Limb (tissue), 2 donors: ENCODE measurements at regions not wholly inside any gene's neighbourhood (a gene's known extent, or its start where the extent isn't known, plus 50 kb on each side); places are given as distances from the start of the nearest gene placed in this dataset.
"Not testable (repeated sequence)": the region's sequence is repeated elsewhere in the genome, so short reads cannot be mapped to it uniquely, and the experiment has no call there.

Experiments
- DNase-seq, 2 donors: peaks; one replicate each; pipeline ENCODE4 v3.0.0-alpha.2; 2016; ENCODE audit errors: extremely low spot score in 2 of 2

DNA sequence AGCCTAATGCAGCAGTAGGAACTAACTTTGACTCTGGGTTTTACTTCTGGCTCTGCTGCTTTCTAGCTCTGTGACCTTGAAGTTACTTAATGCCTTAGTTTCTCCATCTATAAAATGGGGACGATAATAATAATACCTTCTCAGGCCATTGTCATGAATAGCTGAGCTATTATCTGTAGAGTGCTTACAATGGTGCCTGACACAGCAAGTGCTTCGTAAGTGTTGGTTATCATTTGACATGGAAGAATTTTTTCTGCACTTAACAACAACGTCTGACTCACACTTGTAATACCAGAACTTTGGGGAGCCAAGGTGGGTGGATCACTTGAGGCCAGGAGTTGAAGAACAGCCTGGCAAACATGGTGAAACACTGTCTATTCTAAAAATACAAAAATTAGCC is 140.5 kb downstream of the ARL4A start:
- DNase-seq, result no peak

DNA sequence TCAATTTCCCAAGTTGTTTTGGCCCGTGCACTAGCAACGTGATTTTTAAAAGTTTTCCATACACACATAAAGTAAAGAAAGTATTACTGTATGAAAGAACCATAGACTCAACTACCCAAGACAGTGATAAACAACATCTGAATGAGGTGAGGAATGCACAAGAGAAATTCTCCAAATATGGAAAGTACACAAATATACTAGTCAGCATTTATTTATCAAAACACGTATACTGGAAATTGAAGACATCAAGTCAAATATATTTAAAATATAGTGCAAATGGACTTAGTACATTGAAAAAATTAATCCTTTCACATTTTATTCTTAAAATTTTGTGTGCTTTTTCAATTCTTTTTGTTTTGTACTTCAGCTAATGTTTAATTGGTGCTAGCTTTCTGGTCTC is 143.6 kb downstream of the ARL4A start:
- no peak for DNase-seq

DNA sequence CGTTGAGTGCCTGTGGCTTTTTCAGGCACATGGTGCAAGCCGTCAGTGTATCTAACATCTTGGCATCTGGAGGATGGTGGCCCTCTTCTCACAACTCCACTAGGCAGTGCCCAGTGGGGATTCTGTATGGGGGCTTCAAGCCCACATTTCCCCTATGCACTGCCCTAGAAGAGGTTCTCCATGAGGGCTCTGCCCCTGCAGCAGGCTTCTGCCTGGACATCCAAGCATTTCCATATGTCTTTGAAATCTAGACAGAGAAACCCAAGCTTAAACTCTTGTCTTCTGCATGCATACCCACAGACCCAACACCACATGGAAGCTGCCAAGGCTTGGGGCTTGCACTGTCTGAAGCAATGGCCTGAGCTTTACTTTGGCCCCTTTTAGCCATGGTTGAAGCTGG is 146.4 kb downstream of the ARL4A start:
- DNase-seq, result no peak

DNA sequence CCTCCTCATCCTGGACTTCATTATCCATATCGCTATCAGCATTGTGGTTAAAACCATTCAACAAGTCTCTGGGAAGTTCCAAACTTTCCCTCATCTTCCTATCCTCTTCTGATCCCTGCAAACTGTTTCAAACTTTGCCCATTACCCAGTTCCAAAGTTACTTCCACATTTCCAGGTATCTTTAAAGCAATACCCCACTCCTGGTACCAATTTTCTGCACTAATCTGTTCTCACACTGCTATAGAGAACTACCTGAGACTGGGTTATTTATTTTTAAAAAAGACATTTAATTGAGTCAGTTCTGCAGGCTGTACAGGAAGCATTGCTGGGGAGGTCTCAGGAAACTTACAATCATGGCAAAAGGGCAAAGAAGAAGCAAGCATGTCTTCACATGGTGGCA is 147.3 kb downstream of the ARL4A start:
- DNase-seq, result no peak

DNA sequence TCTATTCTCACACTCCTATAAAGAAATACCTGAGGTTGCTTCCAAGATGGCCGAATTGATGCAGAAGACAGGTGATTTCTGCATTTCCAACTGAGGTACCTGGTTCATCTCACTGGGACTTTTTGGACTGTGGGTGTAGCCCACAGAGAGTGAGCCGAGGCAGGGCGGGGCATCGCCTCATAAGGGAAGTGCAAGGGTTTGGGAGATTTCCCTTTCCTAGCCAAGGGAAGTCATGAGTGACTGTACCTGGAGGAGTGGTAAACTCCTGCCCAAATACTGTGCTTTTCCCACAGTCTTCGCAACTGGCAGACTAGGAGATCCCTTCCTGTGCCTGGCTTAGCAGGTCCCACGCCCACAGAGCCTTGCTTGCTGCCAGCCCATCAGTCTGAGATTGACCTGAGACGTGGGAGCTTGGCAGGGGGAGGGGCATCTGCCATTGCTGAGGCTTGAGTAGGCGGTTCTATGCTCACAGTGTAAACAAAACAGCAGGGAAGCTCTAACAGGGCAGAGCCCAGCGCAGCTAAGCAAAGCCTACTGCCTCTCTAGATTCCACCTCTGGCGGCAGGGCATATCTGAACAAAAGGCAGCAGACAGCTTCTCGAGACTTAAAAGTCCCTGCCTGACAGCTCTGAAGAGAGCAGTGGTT is 152.2 kb downstream of the ARL4A start:
- DNase-seq, result no peak

DNA sequence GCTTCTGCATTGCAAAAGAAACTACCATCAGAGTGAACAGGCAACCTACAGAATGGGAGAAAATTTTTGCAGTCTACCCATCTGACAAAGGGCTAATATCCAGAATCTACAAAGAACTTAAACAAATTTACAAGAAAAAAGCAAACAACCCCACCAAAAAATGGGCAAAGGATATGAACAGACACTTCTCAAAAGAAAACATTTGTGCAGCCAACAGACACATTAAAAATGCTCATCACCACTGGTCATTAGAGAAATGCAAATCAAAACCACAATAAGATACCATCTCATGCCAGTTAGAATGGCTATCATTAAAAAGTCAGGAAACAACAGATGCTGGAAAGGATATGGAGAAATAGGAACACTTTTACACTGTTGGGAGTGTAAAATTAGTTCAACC is 157.3 kb downstream of the ARL4A start:
- DNase-seq, result not testable (repeated sequence)

DNA sequence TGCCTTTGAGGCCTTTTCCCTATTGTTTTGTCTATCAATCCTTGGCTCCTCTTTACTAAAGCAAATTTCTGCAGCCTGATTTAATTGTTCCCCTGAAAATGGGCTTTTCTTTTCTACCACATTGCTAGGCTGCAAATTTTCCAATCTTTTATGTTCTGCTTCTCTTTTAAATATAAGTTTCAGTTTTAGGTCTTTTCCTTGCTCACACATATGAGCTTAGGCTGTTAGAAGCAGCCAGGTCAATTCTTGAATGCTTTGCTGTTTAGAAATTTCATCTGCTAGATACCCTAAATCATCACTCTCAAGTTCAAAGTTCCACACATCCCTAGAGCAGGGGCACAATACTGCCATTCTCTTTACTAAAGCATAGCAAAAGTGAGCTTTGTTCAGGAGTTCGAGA is 159.6 kb downstream of the ARL4A start:
- DNase-seq, result no peak

DNA sequence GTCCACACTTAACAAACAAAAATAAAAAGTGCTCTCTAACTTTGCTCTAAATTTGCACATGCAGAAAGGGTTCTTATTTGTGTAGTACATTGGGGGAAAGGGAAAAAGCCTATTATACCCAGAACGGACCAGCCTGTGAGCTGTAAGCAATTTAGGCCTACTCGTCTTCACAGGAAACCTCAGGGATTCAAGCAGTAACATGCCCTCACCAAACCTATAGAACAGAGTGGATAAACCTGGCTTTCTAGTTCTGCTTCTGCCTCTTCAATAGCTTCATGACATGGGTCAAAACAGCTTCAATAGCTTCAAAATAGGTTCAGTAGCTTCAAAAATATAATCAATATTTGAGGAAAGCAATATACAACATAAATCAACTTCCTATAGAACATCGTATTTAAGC is 163.7 kb downstream of the ARL4A start:
- no peak for DNase-seq

DNA sequence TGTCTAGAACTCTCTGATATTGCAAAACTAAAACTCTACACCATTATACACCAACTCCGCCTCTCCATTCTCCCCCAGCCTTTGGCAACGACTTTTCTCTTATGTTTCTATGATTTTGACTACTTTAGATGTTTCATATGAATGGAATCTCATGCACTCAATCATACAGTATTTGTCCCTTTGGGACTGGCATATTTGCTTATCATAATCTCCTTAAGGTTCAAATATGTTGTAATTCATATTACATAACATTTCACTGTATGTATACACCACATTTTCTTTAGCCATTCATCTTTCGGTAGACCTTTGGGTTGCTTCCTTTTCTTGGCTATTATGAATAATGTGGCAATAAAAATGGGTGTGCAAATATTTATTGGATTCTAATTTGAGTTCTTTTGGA is 164.4 kb downstream of the ARL4A start:
- no peak for DNase-seq

DNA sequence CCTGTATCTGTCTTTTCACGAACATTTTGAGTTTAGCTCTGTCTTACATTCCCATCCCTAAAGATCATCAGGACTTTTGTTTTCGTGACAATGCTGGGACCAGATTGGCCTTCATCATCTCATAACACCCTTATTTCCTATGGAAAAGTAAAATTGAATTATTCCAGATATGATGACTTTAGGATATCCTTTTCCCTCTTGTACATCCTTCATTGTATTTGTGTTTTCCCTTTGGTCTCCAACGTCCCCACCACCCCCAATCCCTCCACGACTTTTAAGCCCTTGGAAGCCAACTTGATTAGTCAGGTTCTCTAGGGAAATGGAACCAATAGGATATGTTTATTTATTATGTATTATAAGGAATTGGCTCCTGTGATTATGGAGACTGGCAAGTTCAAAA is 167.6 kb downstream of the ARL4A start:
- DNase-seq, result no peak

DNA sequence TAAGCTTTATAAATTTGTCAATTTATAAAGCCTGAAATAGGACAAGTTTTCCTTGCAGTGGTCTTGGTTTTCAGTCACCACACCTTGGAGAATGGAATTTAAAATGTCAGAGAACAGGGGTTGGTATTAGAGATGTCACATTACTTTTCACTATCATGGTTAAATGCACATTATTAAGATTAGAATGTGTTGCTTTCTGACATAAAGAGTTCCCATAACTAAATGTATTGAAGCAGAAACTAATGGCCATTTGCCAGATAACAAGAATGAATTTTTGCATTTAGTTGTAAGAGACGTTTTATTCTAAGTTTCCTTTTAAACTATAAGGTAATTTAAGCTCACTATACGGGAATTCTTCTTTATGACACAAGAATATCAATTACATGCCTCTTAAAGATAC is 172.3 kb downstream of the ARL4A start:
- DNase-seq, result no peak

DNA sequence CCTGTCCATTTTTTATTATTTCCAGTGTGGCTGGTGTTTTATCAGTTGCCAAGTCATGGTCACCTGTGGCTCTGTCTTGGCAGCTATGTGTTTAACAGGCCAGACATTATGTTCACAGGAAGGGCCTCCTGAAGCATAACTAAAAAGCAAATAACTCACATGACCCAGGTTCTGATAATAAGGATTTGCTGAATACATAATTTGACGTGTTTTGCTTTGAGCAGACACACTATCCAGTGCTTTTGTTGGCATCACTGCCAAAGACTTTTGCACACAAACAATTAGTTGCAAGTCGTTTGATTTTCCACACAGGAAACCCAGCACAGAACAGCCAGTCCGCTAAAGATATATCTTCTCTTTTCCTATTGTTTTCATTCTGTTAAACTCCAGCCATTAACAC is 173.6 kb downstream of the ARL4A start:
- peak in 1 of 2 donors; percentile 18 for DNase-seq

DNA sequence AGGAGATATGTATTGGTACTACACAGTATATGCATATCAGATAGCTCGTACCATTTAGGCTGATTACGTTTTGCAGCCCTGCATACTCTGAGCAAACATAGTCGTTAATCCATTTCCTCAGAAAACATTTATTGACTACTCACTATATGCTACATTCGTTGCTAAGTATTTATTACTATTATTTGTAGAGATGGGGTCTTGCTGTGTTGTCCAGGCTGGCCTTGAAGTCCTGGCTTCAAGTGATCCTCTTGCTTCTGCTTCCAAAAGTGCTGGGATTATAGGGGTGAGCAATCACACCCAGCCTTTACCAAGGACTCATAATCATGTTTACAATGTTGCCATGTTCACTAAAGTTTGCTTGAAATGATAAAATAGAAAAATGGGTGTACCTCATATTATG is 174.7 kb downstream of the ARL4A start:
- DNase-seq, result no peak

DNA sequence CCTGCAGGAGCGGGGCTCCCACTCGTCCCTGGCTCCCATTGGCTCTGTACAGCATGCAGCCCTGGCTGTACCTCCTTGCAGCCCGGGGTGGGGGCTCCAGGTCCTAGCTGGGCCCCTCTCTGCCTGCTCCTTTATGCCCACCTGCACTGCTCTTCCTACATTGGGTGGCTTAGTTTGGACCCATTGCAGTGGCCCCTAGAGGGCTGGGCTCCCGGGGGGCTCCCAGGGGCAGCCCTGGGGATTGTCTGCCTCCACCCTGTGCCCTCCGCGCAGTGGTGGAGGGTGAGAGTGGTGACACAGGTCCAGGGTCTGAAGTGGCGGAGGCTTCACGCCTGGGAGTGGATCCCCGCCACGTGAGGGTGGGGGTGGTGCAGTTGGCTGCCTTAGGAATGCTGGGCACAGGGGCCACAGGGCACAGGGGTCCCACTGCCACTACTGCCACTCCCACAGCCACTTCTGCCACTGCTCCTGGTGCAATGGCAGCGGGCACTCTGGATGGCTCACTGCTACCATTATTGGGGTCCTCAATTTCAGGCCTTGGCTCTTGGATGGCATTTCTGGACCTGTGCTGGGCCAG is 177.1 kb downstream of the ARL4A start:
- no peak for DNase-seq

DNA sequence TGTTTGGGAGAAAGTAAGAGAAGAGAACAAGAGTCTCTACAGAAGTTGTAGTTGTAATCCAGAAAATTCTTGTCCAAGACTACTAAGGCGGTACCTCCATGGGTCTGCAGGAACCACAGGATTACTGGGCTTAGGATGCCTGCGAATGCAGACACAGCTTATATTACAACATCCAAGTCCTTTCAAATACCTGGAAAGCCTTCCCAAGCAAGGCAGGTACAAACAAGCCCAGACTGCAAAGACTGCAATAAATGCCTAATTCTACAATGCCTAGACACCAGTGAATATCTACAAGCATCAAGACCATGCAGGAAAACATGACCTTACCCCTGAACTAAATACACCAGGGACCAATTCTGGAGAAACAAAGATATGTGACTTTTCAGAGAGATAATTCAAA is 178.2 kb downstream of the ARL4A start:
- DNase-seq, result no peak

DNA sequence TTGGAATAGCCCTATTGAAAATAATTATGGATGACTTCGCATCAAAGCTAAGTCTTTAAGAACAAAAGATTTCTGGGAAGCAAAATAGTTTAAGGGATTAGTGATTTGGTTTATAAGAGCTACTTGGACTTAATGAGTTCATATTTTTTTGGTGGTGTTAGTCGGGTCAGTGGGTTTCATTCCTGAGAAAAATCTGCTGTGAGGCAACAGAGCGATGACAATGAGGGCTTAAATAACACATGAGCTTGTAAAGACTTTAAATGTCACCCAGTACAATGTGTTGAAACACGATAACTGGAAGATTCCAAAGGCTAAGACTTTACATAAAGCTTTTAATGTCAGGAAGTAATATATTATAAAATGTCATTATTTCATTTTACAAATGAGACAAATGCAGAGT is 178.8 kb downstream of the ARL4A start:
- no peak for DNase-seq

DNA sequence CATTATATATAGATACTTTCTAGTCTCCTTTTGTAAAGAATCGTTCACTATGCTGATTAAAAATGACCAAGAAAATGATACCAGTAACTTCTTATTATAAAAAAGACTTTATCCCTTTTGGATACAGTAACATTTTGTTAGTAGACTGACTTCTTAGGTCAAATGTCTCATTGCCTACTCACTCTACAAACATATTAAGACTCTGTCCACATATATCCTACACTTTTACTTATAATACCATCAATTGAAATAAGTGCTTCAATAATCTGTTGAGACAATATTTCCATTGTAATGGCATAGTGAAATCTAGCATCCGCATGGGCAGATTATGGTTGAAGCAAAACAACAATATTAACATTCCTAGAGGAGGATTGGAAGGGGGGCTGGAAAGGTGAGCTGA is 180.6 kb downstream of the ARL4A start:
- DNase-seq, result no peak

DNA sequence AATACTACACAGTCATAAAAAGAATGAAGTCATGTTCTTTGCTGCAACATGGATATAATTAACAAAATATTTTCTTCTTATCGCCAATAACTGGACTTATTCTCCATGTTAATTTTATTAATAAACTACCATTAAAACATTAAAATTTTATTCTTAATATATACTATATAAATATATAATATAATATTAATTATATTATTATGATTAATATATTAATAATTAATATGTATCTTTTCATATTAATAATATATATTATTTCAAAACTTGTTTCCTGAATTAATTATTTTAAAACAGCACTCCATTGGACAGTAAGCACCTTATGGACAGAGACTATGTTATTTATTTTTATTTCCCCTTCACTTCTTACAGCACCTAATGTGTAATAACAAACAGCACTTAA is 182.8 kb downstream of the ARL4A start:
- no peak for DNase-seq

DNA sequence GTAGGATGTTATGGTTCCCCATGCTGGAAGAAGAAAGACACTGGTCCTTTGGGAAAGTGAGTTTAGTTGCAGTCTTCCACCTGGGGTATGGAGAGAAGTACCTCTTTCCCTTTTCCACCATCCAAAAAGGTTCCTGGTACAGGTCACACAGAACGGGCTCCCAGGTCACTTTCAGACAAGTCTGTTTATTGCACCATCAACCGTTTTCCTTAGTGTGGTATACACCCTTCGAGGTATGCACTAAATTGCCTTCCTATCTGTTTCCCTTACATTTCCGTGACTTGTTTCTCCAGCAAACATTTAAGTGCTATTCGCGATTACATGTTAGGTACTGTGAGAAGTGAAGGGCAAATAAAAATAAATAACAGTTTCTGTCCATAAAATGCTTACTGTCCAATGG is 185.1 kb downstream of the ARL4A start:
- DNase-seq, result no peak

DNA sequence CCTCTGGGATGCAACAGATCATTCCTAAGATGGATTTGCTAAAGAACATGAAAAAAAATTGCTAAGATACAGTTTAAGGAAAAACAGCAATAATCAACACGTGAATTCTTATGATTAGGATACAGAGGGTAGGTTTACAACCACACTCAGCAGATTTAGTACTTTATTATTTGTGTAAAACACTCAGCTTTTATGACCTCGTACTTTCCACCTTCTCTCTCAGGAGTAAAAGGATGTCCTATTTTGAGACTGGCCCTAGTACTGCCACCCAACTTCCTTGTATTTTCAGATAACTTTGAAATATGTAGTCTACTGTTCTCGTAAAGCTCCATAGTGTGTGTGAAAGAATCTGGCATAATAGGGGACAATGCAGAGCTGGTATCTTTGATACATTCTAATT is 186.1 kb downstream of the ARL4A start:
- no peak for DNase-seq

DNA sequence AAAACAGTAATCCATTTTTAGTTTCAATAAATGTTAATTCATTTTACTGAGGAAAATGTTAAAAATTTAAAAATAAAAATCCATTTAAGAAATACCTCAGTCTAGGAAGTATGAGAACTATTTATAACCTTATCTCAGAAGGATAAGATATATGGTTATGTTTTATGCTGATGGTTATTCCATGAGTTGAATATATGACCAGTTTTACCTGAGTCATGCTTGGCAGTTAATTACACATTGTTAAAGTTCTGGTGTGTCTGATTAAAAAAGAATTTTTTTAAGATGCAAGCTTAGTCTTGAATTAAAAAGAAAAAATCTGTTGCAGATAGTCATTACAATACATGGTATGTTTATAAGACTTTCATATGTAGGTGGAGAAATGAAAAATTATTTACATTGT is 191.7 kb downstream of the ARL4A start:
- DNase-seq, result no peak

DNA sequence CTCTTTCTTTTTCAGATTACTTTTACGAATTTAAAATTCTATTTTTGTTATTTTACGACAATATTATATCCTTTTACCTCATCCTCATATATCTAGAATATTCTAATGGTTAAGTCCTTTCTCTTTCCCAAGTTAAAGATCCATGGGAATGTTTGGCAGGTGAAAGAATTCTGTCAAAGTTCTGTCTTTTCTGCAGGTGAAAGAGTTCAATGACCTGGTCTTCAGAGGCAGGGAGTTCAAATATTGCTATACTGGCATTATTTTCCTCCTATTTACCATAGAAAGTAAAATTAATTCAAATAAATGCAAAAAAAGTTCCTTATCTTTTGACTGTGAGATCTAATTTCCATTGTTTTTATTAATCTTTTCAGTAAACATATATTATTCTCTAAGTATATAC is 194.3 kb downstream of the ARL4A start:
- no peak for DNase-seq

DNA sequence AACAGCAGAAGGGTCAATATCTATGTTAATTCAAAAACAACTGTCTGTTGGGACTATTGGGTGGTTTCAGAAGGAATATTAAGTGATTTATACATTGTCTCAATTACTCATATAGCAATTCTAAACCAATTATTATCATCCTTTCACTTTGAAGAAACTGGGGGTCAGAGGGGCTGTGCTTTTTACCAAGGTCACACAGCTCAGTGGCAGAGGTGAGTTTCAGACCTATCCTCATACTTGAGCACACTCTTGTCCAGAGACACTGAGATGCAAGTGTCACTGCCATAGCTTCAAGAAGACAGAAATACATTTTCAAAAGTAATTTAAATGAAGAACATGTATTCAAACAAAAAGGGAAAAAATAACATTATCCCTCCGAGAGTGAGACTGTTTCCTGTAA is 195.3 kb downstream of the ARL4A start:
- DNase-seq, result no peak

DNA sequence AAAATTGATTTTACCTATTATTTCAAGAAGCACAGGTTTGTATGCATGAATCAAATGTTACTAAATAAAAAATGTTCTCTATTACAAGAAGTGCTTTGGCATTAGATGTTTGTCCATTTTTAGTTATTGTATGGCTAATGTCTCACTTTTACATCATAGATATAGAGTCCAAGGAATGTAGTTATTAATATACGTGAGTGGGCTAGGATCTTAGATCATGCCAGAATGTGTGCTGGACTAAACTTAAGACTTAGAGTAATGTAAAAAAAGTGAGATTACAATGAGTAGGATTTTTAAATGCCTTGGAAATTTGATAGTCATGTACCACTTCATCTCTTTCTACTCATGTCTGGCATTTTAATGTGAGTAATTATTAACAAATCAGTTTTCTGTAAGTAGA is 196.6 kb downstream of the ARL4A start:
- DNase-seq, result no peak
